ENCODE measurements at regions not wholly inside any gene's neighbourhood (a gene's known extent, or its start where the extent isn't known, plus 50 kb on each side); places are given as distances from the start of the nearest gene placed in this dataset.

- no peak for DNase-seq
- no peaks in the 10 kb centered on the region for H3K36me3 ChIP-seq
- TF ChIP-seq POLR2A (IDR thresholded peaks at IDR 0.05) (no peak), POLR2AphosphoS5 (IDR thresholded peaks at IDR 0.05) (no peak), EP300 (IDR thresholded peaks at IDR 0.05; ENCODE audit: low read depth) (no peak)
- TF ChIP-seq, protein P1, sequence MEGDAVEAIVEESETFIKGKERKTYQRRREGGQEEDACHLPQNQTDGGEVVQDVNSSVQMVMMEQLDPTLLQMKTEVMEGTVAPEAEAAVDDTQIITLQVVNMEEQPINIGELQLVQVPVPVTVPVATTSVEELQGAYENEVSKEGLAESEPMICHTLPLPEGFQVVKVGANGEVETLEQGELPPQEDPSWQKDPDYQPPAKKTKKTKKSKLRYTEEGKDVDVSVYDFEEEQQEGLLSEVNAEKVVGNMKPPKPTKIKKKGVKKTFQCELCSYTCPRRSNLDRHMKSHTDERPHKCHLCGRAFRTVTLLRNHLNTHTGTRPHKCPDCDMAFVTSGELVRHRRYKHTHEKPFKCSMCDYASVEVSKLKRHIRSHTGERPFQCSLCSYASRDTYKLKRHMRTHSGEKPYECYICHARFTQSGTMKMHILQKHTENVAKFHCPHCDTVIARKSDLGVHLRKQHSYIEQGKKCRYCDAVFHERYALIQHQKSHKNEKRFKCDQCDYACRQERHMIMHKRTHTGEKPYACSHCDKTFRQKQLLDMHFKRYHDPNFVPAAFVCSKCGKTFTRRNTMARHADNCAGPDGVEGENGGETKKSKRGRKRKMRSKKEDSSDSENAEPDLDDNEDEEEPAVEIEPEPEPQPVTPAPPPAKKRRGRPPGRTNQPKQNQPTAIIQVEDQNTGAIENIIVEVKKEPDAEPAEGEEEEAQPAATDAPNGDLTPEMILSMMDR (IDR thresholded peaks at IDR 0.05), result no peak
- no peak overlapping the region for H3K4me3 ChIP-seq
- 65% methylated on average over 12 of the region's 12 CpGs; no CpG with 5 or more reads in 1 of the 2 donors for WGBS, 2 donors (ENCODE audit: low coverage in 1 of 2)
- no peaks in the 10 kb centered on the region for H3K4me1 ChIP-seq
- peaks cover 15% of the 10 kb centered on the region for H3K27me3 ChIP-seq
- intact Hi-C loops (cut with DNase I; ENCODE audit: low total_unique reads), result no loop called here
- peaks cover 0 to 11% of the 10 kb centered on the region in 2 donors for H3K9me3 ChIP-seq
- H3K27ac ChIP-seq, result no peak overlapping the region
- in situ Hi-C loops (cut with MboI; ENCODE audit: low pct_ligation_motif_present in 1 of 4, low pct_unique_long_range_greater_than_20kb in 1 of 4, low sequenced_read_pairs in 3 of 4), result no loop called here
Observed at GRCh38 chr17:79677646-79678045, 53.1 kb upstream of the ENPP7 start.

DNA sequence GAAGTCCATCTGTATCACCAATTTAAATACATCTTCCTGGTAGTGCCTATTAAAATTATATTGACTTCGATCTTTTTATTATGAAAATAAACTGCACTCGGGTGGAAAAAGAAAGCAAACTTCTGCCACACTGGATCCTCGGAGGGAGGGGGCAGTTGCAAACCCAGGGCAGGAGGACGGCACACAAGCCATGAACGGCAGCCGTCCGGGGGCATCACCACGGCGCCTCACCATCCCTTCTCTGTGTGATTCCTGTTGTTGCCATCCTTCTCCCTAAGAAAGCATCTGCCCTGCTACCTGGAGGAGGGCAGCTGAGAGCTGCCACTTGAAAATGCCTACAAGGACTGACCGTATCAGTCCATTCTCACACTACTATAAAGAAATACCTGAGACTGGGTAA is 53.9 kb upstream of the ENPP7 start:
- H3K27me3 ChIP-seq, result peaks cover 11% of the 10 kb centered on the region
- intact Hi-C loops (cut with DNase I; ENCODE audit: low total_unique reads), result no loop called here
- in situ Hi-C loops (cut with MboI; ENCODE audit: low pct_ligation_motif_present in 1 of 4, low pct_unique_long_range_greater_than_20kb in 1 of 4, low sequenced_read_pairs in 3 of 4), result no loop called here
- H3K4me3 ChIP-seq, result no peak overlapping the region
- DNase-seq, result no peak
- H3K4me1 ChIP-seq, result no peaks in the 10 kb centered on the region
- no peak for TF ChIP-seq POLR2AphosphoS5 (IDR thresholded peaks at IDR 0.05)
- no peak for TF ChIP-seq EP300 (IDR thresholded peaks at IDR 0.05; ENCODE audit: low read depth)
- TF ChIP-seq POLR2A (IDR thresholded peaks at IDR 0.05), result no peak
- TF ChIP-seq, protein P1 (IDR thresholded peaks at IDR 0.05), result no peak
- H3K36me3 ChIP-seq, result no peaks in the 10 kb centered on the region
- no peak overlapping the region for H3K27ac ChIP-seq
- H3K9me3 ChIP-seq, result peaks cover 0 to 11% of the 10 kb centered on the region in 2 donors
- WGBS, 2 donors (ENCODE audit: low coverage in 1 of 2), result 73% methylated on average over 10 of the region's 10 CpGs; no CpG with 5 or more reads in 1 of the 2 donors

DNA sequence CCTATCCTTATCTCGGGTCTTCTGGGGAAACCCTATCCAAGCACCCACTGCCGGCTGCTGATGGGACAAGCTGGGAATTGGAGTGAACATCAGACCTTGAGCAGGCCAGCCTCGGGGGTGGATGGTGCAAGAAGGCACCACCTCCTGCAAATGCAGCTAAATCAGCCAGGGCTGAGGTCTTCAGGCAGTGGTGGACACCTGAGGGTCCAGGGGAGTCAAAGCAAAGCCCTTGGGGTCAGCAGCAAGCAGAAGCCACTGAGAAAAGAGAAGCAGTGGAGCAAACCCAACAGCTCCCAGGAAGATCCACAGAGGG is 55.4 kb upstream of the ENPP7 start:
- 76% methylated on average over 3 of the region's 3 CpGs; no CpG with 5 or more reads in 1 of the 2 donors for WGBS, 2 donors (ENCODE audit: low coverage in 1 of 2)
- peaks cover 0 to 11% of the 10 kb centered on the region in 2 donors for H3K9me3 ChIP-seq
- DNase-seq, result no peak
- no peak for TF ChIP-seq POLR2AphosphoS5 (IDR thresholded peaks at IDR 0.05)
- no peak for TF ChIP-seq POLR2A (IDR thresholded peaks at IDR 0.05)
- TF ChIP-seq, protein P1 (IDR thresholded peaks at IDR 0.05), result no peak
- H3K27me3 ChIP-seq, result no peaks in the 10 kb centered on the region
- no peaks in the 10 kb centered on the region for H3K4me1 ChIP-seq
- no peak overlapping the region for H3K27ac ChIP-seq
- H3K4me3 ChIP-seq, result no peak overlapping the region
- no peaks in the 10 kb centered on the region for H3K36me3 ChIP-seq
- intact Hi-C loops (cut with DNase I; ENCODE audit: low total_unique reads) (no loop called here), in situ Hi-C loops (cut with MboI; ENCODE audit: low pct_ligation_motif_present in 1 of 4, low pct_unique_long_range_greater_than_20kb in 1 of 4, low sequenced_read_pairs in 3 of 4) (no loop called here)

DNA sequence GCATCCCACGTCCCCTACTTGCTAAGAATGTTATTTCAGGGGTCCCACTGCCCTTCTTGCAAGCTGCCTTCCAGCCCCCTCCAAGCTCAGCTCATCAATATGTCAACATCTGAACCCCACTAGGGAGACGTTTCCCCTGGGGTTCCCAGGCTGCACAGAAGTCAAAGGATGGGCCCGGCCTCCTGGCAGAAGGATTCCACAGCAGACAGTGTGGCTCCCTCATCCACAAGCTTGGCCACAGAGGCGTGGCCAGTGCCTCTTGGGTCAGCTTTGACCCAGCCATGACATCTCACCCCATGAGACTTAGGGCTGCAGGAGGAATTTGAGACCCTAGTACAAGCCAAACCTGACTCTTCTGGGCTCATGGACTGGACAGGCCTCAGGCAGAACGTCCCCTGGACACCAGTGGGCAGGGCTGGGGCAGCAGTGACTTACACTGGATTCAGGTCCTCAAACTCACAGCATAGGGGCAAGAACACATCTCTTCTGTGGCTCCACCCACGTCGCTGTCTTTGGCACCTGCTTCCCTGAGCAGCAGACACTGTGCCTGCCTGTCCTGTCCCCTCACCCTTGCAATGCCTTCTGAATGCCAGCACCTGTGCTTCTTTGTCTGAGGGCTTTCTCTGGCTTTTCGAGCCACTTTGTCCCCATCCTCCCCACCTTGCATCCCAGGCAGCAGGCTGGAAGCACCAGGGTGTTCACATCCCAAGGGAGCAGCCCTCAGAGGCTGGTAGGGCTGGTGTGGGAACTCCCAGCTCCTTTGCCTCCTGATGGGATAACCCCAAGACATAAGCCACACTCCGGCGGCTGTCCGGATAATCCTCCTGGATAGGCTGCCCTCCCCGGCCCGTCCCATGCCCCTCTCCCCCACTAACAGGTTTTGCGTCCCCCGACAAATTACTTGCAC is 56.0 kb upstream of the ENPP7 start:
- in situ Hi-C loops (cut with MboI; ENCODE audit: low pct_ligation_motif_present in 1 of 4, low pct_unique_long_range_greater_than_20kb in 1 of 4, low sequenced_read_pairs in 3 of 4), result no loop called here
- H3K27ac ChIP-seq, result no peak overlapping the region
- intact Hi-C loops (cut with DNase I; ENCODE audit: low total_unique reads), result no loop called here

More for the DNA sequence above, 56.0 kb upstream of the ENPP7 start:
- DNase-seq, result no peak
- no peaks in the 10 kb centered on the region for H3K36me3 ChIP-seq
- peaks cover 0 to 11% of the 10 kb centered on the region in 2 donors for H3K9me3 ChIP-seq
- no peaks in the 10 kb centered on the region for H3K4me1 ChIP-seq
- H3K4me3 ChIP-seq, result no peak overlapping the region
- 84% methylated on average over 15 of the region's 15 CpGs; no CpG with 5 or more reads in 1 of the 2 donors for WGBS, 2 donors (ENCODE audit: low coverage in 1 of 2)
- TF ChIP-seq, protein P1 (IDR thresholded peaks at IDR 0.05), result no peak
- TF ChIP-seq EP300 (IDR thresholded peaks at IDR 0.05; ENCODE audit: low read depth), result no peak
- no peak for TF ChIP-seq POLR2AphosphoS5 (IDR thresholded peaks at IDR 0.05)
- no peak for TF ChIP-seq POLR2A (IDR thresholded peaks at IDR 0.05)
- H3K27me3 ChIP-seq, result no peaks in the 10 kb centered on the region

Measured in transverse colon (tissue), 4 donors.